ENCODE measurements at regions not wholly inside any gene's neighbourhood (a gene's known extent, or its start where the extent isn't known, plus 50 kb on each side); places are given as distances from the start of the nearest gene placed in this dataset.

- DNase-seq (ENCODE audit: low spot score) = no peak
Measured at GRCh38 chr1:192002063-192002462, 156.2 kb upstream of the RGS18 start.

- no peak for DNase-seq (ENCODE audit: low spot score)
Measured at GRCh38 chr1:192003295-192004077, 154.8 kb upstream of the RGS18 start.

GRCh38 chr1:192005976-192006375 lies 152.3 kb upstream of the RGS18 start:
- no peak for DNase-seq (ENCODE audit: low spot score)

GRCh38 chr1:192008281-192008825 lies 149.9 kb upstream of the RGS18 start:
- no peak for DNase-seq (ENCODE audit: low spot score)

GRCh38 chr1:192010406-192010805 lies 147.9 kb upstream of the RGS18 start:
- DNase-seq (ENCODE audit: low spot score) = no peak

GRCh38 chr1:192011525-192011924 lies 146.7 kb upstream of the RGS18 start:
- DNase-seq (ENCODE audit: low spot score) = no peak

GRCh38 chr1:192022827-192023226 lies 135.4 kb upstream of the RGS18 start:
- DNase-seq (ENCODE audit: low spot score) = no peak

GRCh38 chr1:192024881-192025280 lies 133.4 kb upstream of the RGS18 start:
- no peak for DNase-seq (ENCODE audit: low spot score)

- no peak for DNase-seq (ENCODE audit: low spot score)
Measured at GRCh38 chr1:192038567-192038966, 119.7 kb upstream of the RGS18 start.

GRCh38 chr1:192045131-192045530 lies 113.1 kb upstream of the RGS18 start:
- no peak for DNase-seq (ENCODE audit: low spot score)

- no peak for DNase-seq (ENCODE audit: low spot score)
Measured at GRCh38 chr1:192053531-192053971, 104.7 kb upstream of the RGS18 start.

GRCh38 chr1:192057766-192058165 lies 100.5 kb upstream of the RGS18 start:
- DNase-seq (ENCODE audit: low spot score) = no peak

- DNase-seq (ENCODE audit: low spot score) = no peak
Measured at GRCh38 chr1:192059407-192059806, 98.9 kb upstream of the RGS18 start.

- no peak for DNase-seq (ENCODE audit: low spot score)
Measured at GRCh38 chr1:192061556-192061955, 96.7 kb upstream of the RGS18 start.

- DNase-seq (ENCODE audit: low spot score) = no peak
Measured at GRCh38 chr1:192065087-192065486, 93.2 kb upstream of the RGS18 start.

GRCh38 chr1:192066202-192066601 lies 92.1 kb upstream of the RGS18 start:
- no peak for DNase-seq (ENCODE audit: low spot score)

GRCh38 chr1:192067360-192067759 lies 90.9 kb upstream of the RGS18 start:
- no peak for DNase-seq (ENCODE audit: low spot score)

- DNase-seq (ENCODE audit: low spot score) = no peak
Measured at GRCh38 chr1:192070213-192070612, 88.0 kb upstream of the RGS18 start.

GRCh38 chr1:192080684-192081083 lies 77.6 kb upstream of the RGS18 start:
- DNase-seq (ENCODE audit: low spot score) = no peak

GRCh38 chr1:192081359-192081758 lies 76.9 kb upstream of the RGS18 start:
- DNase-seq (ENCODE audit: low spot score) = no peak

GRCh38 chr1:192086644-192087043 lies 71.6 kb upstream of the RGS18 start:
- no peak for DNase-seq (ENCODE audit: low spot score)

GRCh38 chr1:192087334-192087733 lies 70.9 kb upstream of the RGS18 start:
- no peak for DNase-seq (ENCODE audit: low spot score)

GRCh38 chr1:192088496-192088895 lies 69.8 kb upstream of the RGS18 start:
- DNase-seq (ENCODE audit: low spot score) = no peak

GRCh38 chr1:192098001-192098400 lies 60.3 kb upstream of the RGS18 start:
- DNase-seq (ENCODE audit: low spot score) = no peak

Data from GM03348 (cell line).